ENCODE measurements at regions not wholly inside any gene's neighbourhood (a gene's known extent, or its start where the extent isn't known, plus 50 kb on each side); places are given as distances from the start of the nearest gene placed in this dataset.

GRCh38 chrX:13495232-13495631, 74.2 kb upstream of the EGFL6 start:
- Histone ChIP-seq H3K27me3 (ENCODE audit: control insufficient read depth, insufficient read depth, low read length) (no peaks in the 10 kb centered on the region), H3K4me2 (ENCODE audit: extremely low read depth, insufficient read depth, low read length) (no peak overlapping the region), H3K27ac (ENCODE audit: insufficient read depth, low read length) (no peak overlapping the region), H4K20me1 (ENCODE audit: control insufficient read depth, extremely low read depth, insufficient read depth, low read length) (no peaks in the 10 kb centered on the region), H2AFZ (ENCODE audit: low read length) (no peak overlapping the region), H3K36me3 (ENCODE audit: control insufficient read depth, insufficient read depth, low read length) (no peaks in the 10 kb centered on the region), H3K4me3 (replicated peaks in 1 of 4; ENCODE audit: control extremely low read depth in 1 of 4, insufficient read depth in 1 of 4, low read depth in 3 of 4, low read length in 4 of 4) (no peak overlapping the region), H3K9me3 (ENCODE audit: control insufficient read depth, insufficient read depth, low read depth, low read length) (no peaks in the 10 kb centered on the region), H3K9ac (ENCODE audit: insufficient read depth, low read length) (no peak overlapping the region), H3K4me1 (ENCODE audit: control insufficient read depth, extremely low read depth, insufficient read depth, low read length) (no peaks in the 10 kb centered on the region), H3K79me2 (ENCODE audit: control insufficient read depth, insufficient read depth, low read length) (no peaks in the 10 kb centered on the region)
- no peak for TF ChIP-seq CTCF (conservative IDR thresholded peaks at IDR 0.05 in 1 of 2, IDR thresholded peaks at IDR 0.05 in 1 of 2; ENCODE audit: low read depth in 1 of 2, low read length in 2 of 2)
- TF ChIP-seq EZH2 (IDR thresholded peaks at IDR 0.05; ENCODE audit: low read length, missing control alignments), result no peak
- no peak for DNase-seq (ENCODE audit: low read depth in 2 of 2)

- DNase-seq (ENCODE audit: low read depth in 2 of 2), result no peak
- Histone ChIP-seq H3K9me3 (ENCODE audit: control insufficient read depth, insufficient read depth, low read depth, low read length) (no peaks in the 10 kb centered on the region), H4K20me1 (ENCODE audit: control insufficient read depth, extremely low read depth, insufficient read depth, low read length) (no peaks in the 10 kb centered on the region), H2AFZ (ENCODE audit: low read length) (no peak overlapping the region), H3K4me2 (ENCODE audit: extremely low read depth, insufficient read depth, low read length) (no peak overlapping the region), H3K4me1 (ENCODE audit: control insufficient read depth, extremely low read depth, insufficient read depth, low read length) (no peaks in the 10 kb centered on the region), H3K27me3 (ENCODE audit: control insufficient read depth, insufficient read depth, low read length) (no peaks in the 10 kb centered on the region), H3K4me3 (replicated peaks in 1 of 4; ENCODE audit: control extremely low read depth in 1 of 4, insufficient read depth in 1 of 4, low read depth in 3 of 4, low read length in 4 of 4) (no peak overlapping the region), H3K36me3 (ENCODE audit: control insufficient read depth, insufficient read depth, low read length) (no peaks in the 10 kb centered on the region), H3K27ac (ENCODE audit: insufficient read depth, low read length) (no peak overlapping the region), H3K9ac (ENCODE audit: insufficient read depth, low read length) (no peak overlapping the region), H3K79me2 (ENCODE audit: control insufficient read depth, insufficient read depth, low read length) (no peaks in the 10 kb centered on the region)
- TF ChIP-seq EZH2 (IDR thresholded peaks at IDR 0.05; ENCODE audit: low read length, missing control alignments) (no peak), CTCF (conservative IDR thresholded peaks at IDR 0.05 in 1 of 2, IDR thresholded peaks at IDR 0.05 in 1 of 2; ENCODE audit: low read depth in 1 of 2, low read length in 2 of 2) (no peak)
These were observed 74.8 kb upstream of the EGFL6 start for GRCh38 chrX:13494562-13494961.

GRCh38 chrX:13493659-13494058, 75.7 kb upstream of the EGFL6 start:
- H3K36me3 ChIP-seq (ENCODE audit: control insufficient read depth, insufficient read depth, low read length), result no peaks in the 10 kb centered on the region
- H3K4me2 ChIP-seq (ENCODE audit: extremely low read depth, insufficient read depth, low read length), result no peak overlapping the region
- TF ChIP-seq EZH2 (IDR thresholded peaks at IDR 0.05; ENCODE audit: low read length, missing control alignments), result no peak
- no peak for TF ChIP-seq CTCF (conservative IDR thresholded peaks at IDR 0.05 in 1 of 2, IDR thresholded peaks at IDR 0.05 in 1 of 2; ENCODE audit: low read depth in 1 of 2, low read length in 2 of 2)
- no peaks in the 10 kb centered on the region for H3K27me3 ChIP-seq (ENCODE audit: control insufficient read depth, insufficient read depth, low read length)
- H3K9me3 ChIP-seq (ENCODE audit: control insufficient read depth, insufficient read depth, low read depth, low read length), result no peaks in the 10 kb centered on the region
- peaks cover 2% of the 10 kb centered on the region for H3K4me1 ChIP-seq (ENCODE audit: control insufficient read depth, extremely low read depth, insufficient read depth, low read length)
- no peaks in the 10 kb centered on the region for H4K20me1 ChIP-seq (ENCODE audit: control insufficient read depth, extremely low read depth, insufficient read depth, low read length)
- no peaks in the 10 kb centered on the region for H3K79me2 ChIP-seq (ENCODE audit: control insufficient read depth, insufficient read depth, low read length)
- H3K27ac ChIP-seq (ENCODE audit: insufficient read depth, low read length), result no peak overlapping the region
- DNase-seq (ENCODE audit: low read depth in 2 of 2), result no peak
- no peak overlapping the region for H3K9ac ChIP-seq (ENCODE audit: insufficient read depth, low read length)
- no peak overlapping the region for H3K4me3 ChIP-seq (replicated peaks in 1 of 4; ENCODE audit: control extremely low read depth in 1 of 4, insufficient read depth in 1 of 4, low read depth in 3 of 4, low read length in 4 of 4)
- H2AFZ ChIP-seq (ENCODE audit: low read length), result no peak overlapping the region
